ENCODE measurements at regions not wholly inside any gene's neighbourhood (a gene's known extent, or its start where the extent isn't known, plus 50 kb on each side); places are given as distances from the start of the nearest gene placed in this dataset.

DNA sequence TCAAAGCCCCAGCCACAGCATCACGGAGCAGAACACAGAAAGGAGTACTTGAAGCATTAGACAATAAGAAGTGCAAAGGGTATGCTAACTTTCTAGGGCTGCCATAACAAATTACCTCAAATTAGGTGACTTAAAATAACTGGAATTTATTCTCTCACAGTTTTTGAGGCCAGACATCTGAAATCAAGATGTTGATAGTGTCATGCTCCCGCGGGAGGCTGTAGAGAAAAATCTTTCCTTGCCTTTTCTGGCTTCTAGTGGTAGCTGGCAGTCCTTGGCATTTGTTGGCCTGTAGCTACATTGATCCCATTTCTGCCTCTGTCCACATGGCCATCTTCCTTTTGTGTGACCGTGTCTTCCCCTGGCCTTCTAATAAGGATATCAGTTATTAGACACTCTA lies 51.9 kb upstream of the SPDL1 start:
- 100% methylated on average over 2 of the region's 4 CpGs for WGBS (ENCODE audit: insufficient coverage)
- Histone ChIP-seq H3K27ac (ENCODE audit: low read length in 2 of 2) (no peak overlapping the region), H3K79me2 (ENCODE audit: control insufficient read depth, insufficient read depth, low read length) (no peaks in the 10 kb centered on the region), H3K4me2 (replicated peaks; ENCODE audit: low read depth, low read length, poor library complexity, severe bottlenecking) (no peak overlapping the region), H2AFZ (ENCODE audit: insufficient read depth, low read depth, low read length, poor library complexity, severe bottlenecking) (no peak overlapping the region), H3K9ac (ENCODE audit: low read length) (no peak overlapping the region), H3K4me1 (ENCODE audit: control insufficient read depth in 2 of 2, insufficient read depth in 2 of 2, low read length in 2 of 2) (no peaks in the 10 kb centered on the region), H3K27me3 (replicated peaks in 1 of 4; ENCODE audit: control extremely low read depth in 1 of 4, control insufficient read depth in 3 of 4, insufficient read depth in 4 of 4, low read length in 3 of 4) (peaks cover 0 to 4% (median 1%) of the 10 kb centered on the region in 4 experiments), H3K36me3 (replicated peaks in 1 of 2; ENCODE audit: control extremely low read depth in 1 of 2, control insufficient read depth in 1 of 2, extremely low read depth in 1 of 2, insufficient read depth in 2 of 2, low read length in 1 of 2) (no peaks in the 10 kb centered on the region), H4K20me1 (ENCODE audit: control insufficient read depth, insufficient read depth, low read length, poor library complexity, severe bottlenecking) (no peaks in the 10 kb centered on the region), H3K4me3 (ENCODE audit: control extremely low read depth in 1 of 5, extremely low read depth in 1 of 5, insufficient read depth in 1 of 5, low read depth in 2 of 5, low read length in 4 of 5) (no peak overlapping the region), H3K9me3 (ENCODE audit: control extremely low read depth in 1 of 3, control insufficient read depth in 2 of 3, insufficient read depth in 1 of 3, low read length in 2 of 3) (no peaks in the 10 kb centered on the region)
- Mint-ChIP-seq H3K27ac (no peak overlapping the region), H3K27me3 (peaks cover 32% of the 10 kb centered on the region), H3K4me3 (no peak overlapping the region), H3K4me1 (no peaks in the 10 kb centered on the region), H3K9me3 (ENCODE audit: insufficient read depth) (no peaks in the 10 kb centered on the region)
- no peak for TF ChIP-seq CTCF (IDR thresholded peaks at IDR 0.05)
- no peak for TF ChIP-seq EZH2 (IDR thresholded peaks at IDR 0.05; ENCODE audit: borderline replicate concordance, insufficient read depth, low read depth, low read length, poor library complexity, severe bottlenecking)
- POLR2A ChIA-PET: no interaction called here
- DNase-seq (no peak), ATAC-seq (ENCODE audit: low read depth) (no peak)
- intact Hi-C loops (cut with micrococcal nuclease): no loop called here
- CTCF ChIA-PET: no interaction called here

- intact Hi-C loops (cut with micrococcal nuclease): no loop called here
- no peak overlapping the region for H2AFZ ChIP-seq (ENCODE audit: insufficient read depth, low read depth, low read length, poor library complexity, severe bottlenecking)
- POLR2A ChIA-PET: no interaction called here
- CTCF ChIA-PET: no interaction called here
- H3K79me2 ChIP-seq (ENCODE audit: control insufficient read depth, insufficient read depth, low read length): no peaks in the 10 kb centered on the region
- peaks cover 0 to 6% (median 1%) of the 10 kb centered on the region in 4 experiments for H3K27me3 ChIP-seq (replicated peaks in 1 of 4; ENCODE audit: control extremely low read depth in 1 of 4, control insufficient read depth in 3 of 4, insufficient read depth in 4 of 4, low read length in 3 of 4)
- Mint-ChIP-seq H3K4me1 (no peaks in the 10 kb centered on the region), H3K9me3 (ENCODE audit: insufficient read depth) (no peaks in the 10 kb centered on the region), H3K27me3 (peaks cover 47% of the 10 kb centered on the region), H3K27ac (no peak overlapping the region), H3K4me3 (no peak overlapping the region)
- no peaks in the 10 kb centered on the region for H3K36me3 ChIP-seq (replicated peaks in 1 of 2; ENCODE audit: control extremely low read depth in 1 of 2, control insufficient read depth in 1 of 2, extremely low read depth in 1 of 2, insufficient read depth in 2 of 2, low read length in 1 of 2)
- H3K4me2 ChIP-seq (replicated peaks; ENCODE audit: low read depth, low read length, poor library complexity, severe bottlenecking): no peak overlapping the region
- no peak overlapping the region for H3K4me3 ChIP-seq (ENCODE audit: control extremely low read depth in 1 of 5, extremely low read depth in 1 of 5, insufficient read depth in 1 of 5, low read depth in 2 of 5, low read length in 4 of 5)
- TF ChIP-seq CTCF (IDR thresholded peaks at IDR 0.05): no peak
- no peak for TF ChIP-seq EZH2 (IDR thresholded peaks at IDR 0.05; ENCODE audit: borderline replicate concordance, insufficient read depth, low read depth, low read length, poor library complexity, severe bottlenecking)
- DNase-seq: no peak
- no peaks in the 10 kb centered on the region for H3K4me1 ChIP-seq (ENCODE audit: control insufficient read depth in 2 of 2, insufficient read depth in 2 of 2, low read length in 2 of 2)
- no peak for ATAC-seq (ENCODE audit: low read depth)
- no peaks in the 10 kb centered on the region for H4K20me1 ChIP-seq (ENCODE audit: control insufficient read depth, insufficient read depth, low read length, poor library complexity, severe bottlenecking)
- peaks cover 0 to 4% (median 0%) of the 10 kb centered on the region in 3 donors for H3K9me3 ChIP-seq (ENCODE audit: control extremely low read depth in 1 of 3, control insufficient read depth in 2 of 3, insufficient read depth in 1 of 3, low read length in 2 of 3)
- H3K27ac ChIP-seq (ENCODE audit: low read length in 2 of 2): no peak overlapping the region
- no peak overlapping the region for H3K9ac ChIP-seq (ENCODE audit: low read length)
Measured at GRCh38 chr5:169527863-169528262, 55.7 kb upstream of the SPDL1 start.

Data from B cell (primary cell).